ENCODE measurements at regions not wholly inside any gene's neighbourhood (a gene's known extent, or its start where the extent isn't known, plus 50 kb on each side); places are given as distances from the start of the nearest gene placed in this dataset.

- TF ChIP-seq EZH2 (IDR thresholded peaks at IDR 0.05; ENCODE audit: borderline replicate concordance, insufficient read depth, low read length, poor library complexity, severe bottlenecking) (no peak), CTCF (IDR thresholded peaks at IDR 0.05; ENCODE audit: poor library complexity, severe bottlenecking) (no peak), POLR2AphosphoS5 (IDR thresholded peaks at IDR 0.05) (no peak), RAD21 (conservative IDR thresholded peaks at IDR 0.05) (no peak), REST (IDR thresholded peaks at IDR 0.05; ENCODE audit: borderline replicate concordance) (no peak)
These were observed 197.0 kb downstream of the ETNK1 start for GRCh38 chr12:22821985-22822384.

Measured in neural cell (in vitro differentiated cells).